HG03442 (cell line): ENCODE measurements at regions not wholly inside any gene's neighbourhood (a gene's known extent, or its start where the extent isn't known, plus 50 kb on each side); places are given as distances from the start of the nearest gene placed in this dataset.
"Not testable (repeated sequence)": the region's sequence is repeated elsewhere in the genome, so short reads cannot be mapped to it uniquely, and the experiment has no call there.

ENCODE experiments used
- ATAC-seq: cut with Tn5 transposase; IDR thresholded peaks from one replicate; pipeline ENCODE4 v1.9.1; 2021; ENCODE audit warnings: mild to moderate bottlenecking, moderate library complexity; ENCODE audit not compliant: unreplicated experiment

- no peak for ATAC-seq
Measured at GRCh38 chr2:209141818-209142217, 282.0 kb upstream of the MAP2 start.

- not testable (repeated sequence) for ATAC-seq
Measured at GRCh38 chr2:209145220-209145691, 278.6 kb upstream of the MAP2 start.

GRCh38 chr2:209145941-209146681 lies 277.7 kb upstream of the MAP2 start:
- ATAC-seq: no peak

DNA sequence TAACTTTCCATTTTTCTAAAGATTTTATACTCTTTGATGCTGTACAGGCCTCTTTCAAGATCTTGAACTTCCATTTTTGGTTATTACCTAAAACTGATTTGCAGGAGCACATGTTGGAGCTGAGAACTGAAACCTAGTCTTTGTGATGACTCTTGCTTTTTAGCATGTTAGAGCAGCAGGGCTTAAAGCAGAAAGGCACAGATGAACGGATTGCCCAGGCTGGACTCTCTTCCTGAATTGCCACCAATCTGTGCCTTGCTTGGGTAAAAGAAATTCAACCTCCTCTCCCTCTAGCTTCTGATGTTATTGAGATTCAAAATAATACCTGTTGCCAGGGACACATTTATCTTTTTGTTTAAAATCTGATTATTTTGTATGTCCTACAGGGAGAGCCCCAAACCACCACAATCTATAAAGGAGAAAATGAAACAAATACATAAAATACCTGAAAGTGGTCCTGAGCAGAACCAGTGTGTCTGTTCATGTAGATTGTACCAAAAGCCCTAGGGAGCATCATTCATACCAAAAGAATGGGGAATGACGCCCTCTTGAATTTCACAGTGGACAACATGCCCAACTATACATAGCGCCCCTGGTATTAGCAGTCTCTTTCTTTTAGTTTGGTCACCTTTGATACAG lies 277.0 kb upstream of the MAP2 start:
- ATAC-seq: no peak

DNA sequence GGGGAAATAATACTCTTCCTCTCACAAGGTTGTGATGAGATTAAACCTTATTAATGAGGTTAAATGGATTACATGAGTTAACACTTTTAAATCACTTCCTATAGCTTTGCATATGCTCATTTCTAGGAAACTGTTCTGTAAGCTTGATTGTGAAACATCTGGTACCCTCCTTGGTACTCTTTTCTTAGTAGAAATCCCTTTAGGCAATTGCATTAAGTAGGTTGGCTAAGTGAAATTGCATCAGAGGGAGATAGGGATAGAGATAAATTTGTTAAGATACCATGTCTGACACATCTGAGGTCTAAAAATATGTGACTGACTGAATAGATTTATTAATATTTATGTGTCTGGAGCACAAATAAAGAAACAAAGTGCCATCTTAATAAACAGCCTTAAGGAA lies 275.9 kb upstream of the MAP2 start:
- ATAC-seq: no peak

- ATAC-seq: no peak
Measured at GRCh38 chr2:209160800-209161588, 262.9 kb upstream of the MAP2 start.

GRCh38 chr2:209162129-209162528 lies 261.7 kb upstream of the MAP2 start:
- no peak for ATAC-seq

- ATAC-seq: no peak
Measured at GRCh38 chr2:209181984-209182383, 241.9 kb upstream of the MAP2 start.

DNA sequence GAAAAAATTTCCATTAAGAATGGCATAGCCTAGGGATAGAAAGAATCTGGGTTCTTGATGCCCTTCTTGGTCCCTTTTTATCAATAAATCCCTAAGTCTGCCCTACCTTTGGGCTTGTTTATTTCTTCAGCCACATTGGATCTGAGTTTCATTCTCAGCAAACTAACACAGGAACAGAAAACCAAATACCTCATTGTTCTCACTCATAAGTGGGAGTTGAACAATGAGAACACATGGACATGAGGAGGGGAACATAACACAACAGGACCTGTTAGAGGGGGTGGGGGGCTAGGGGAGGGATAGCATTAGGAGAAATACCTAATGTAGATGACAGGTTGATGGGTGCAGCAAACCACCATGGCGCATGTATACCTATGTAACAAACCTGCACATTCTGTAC lies 237.0 kb upstream of the MAP2 start:
- not testable (repeated sequence) for ATAC-seq

DNA sequence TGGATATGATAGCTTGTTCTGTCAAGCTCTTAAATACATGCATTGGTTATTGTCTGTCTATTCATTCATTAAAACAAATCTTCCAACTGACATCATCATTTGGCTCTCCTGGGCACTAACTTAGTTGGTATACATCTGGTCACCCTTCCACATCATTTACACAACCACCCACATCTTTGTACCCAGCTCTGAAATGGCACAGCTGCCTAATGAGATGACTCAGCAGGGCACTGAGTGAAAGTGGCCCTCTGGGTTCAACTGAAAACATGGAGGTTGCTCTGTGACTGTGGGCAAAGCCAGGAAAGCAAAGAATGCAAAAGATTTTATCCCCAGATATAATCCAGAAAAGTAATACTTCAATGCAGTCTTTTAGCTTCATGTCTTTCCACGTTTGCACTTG lies 234.0 kb upstream of the MAP2 start:
- ATAC-seq: no peak

DNA sequence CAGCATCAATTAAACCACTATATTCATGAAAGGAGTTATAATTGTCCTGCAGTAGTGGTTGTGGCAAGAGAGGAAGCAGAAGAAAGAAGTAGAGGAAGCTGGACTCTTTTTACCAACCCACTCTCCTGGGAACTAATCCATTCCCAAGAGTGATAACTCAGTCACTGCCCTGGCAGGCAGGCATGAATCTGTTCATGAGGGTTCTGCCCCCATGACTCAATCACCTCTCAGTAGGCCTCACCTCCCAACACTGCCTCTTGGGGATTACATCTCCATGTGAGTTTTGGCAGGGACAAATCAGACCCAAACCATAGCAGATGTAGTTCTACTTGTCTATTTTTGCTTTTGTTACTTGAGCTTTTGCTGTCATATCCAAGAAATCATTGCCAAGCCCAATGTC lies 232.7 kb upstream of the MAP2 start:
- no peak for ATAC-seq

- no peak for ATAC-seq
Measured at GRCh38 chr2:209194717-209195116, 229.1 kb upstream of the MAP2 start.

DNA sequence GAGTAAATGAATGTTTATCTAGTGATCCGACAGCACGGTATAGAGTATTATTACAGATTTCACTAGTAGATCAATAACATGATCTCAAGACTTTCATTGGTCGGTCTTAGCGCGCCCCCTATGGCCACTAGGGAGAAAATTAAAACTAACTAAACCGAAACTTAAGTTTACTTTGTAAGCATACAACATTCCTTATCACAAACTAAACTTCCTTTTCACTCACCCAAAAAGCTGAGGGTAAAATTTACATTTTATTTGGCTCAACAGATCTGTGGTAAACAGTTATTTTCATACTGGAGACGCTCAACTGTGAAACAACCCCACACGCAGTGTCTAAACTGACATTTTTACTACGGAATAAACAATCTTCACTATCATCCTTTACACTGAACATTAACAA lies 215.6 kb upstream of the MAP2 start:
- ATAC-seq: peak; percentile 40

DNA sequence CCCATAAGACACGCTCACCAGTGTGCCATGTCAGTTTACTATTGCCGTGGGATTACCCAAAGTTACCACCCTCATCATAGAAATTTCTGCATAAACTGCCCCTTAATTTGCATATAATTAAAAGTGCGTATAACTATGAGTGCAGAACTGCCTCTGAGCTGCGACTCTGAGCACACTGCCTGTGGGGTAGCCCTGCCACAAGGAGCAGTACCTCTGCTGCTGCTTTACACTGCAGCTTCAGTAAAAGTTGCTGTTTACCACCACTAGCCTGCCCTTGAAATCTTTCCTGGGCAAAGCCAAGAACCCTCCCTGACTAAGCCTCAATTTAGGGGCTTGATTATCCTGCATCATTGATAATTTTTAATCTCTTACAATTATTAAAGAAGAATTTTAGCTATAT lies 213.9 kb upstream of the MAP2 start:
- no peak for ATAC-seq

DNA sequence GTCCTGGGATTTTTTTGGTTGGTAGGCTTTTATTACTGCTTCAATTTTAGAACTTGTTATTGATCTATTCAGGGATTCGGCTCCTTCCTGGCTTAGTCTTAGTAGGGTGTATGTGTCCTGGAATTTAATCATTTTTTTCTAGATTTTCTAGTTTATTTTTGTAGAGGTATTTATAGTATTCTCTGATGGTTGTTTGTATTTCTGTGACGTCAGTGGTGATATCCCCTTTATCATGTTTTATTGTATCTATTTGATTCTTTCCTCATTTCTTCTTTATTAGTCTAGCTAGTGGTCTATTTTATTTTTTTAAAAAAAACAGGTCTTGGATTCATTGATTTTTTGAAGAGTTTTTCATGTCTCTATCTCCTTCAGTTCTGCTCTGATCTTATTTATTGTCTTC lies 193.3 kb upstream of the MAP2 start:
- ATAC-seq: no peak

GRCh38 chr2:209236377-209236776 lies 187.5 kb upstream of the MAP2 start:
- no peak for ATAC-seq

GRCh38 chr2:209238765-209239584 lies 184.9 kb upstream of the MAP2 start:
- no peak for ATAC-seq

GRCh38 chr2:209239585-209239938 lies 184.3 kb upstream of the MAP2 start:
- no peak for ATAC-seq

DNA sequence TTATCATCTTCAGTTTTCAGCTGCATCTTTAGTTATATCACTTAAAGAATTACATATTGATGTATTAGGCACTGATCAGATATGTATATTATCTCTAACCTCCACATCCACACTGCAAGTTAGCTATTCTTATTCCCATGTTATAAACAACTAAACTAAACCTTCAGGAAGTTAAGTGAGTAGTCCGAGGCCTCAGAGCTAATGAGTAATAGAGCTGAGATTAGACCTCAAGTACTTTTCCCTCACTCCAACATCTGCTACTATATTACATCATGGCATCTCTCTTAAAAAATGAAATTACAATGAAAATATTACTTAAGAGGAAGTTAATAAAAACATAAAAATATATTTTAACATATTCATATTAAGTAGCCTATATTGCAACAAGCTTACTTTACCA lies 183.6 kb upstream of the MAP2 start:
- ATAC-seq: no peak

- peak; percentile 38 for ATAC-seq
Measured at GRCh38 chr2:209253544-209253943, 170.3 kb upstream of the MAP2 start.

DNA sequence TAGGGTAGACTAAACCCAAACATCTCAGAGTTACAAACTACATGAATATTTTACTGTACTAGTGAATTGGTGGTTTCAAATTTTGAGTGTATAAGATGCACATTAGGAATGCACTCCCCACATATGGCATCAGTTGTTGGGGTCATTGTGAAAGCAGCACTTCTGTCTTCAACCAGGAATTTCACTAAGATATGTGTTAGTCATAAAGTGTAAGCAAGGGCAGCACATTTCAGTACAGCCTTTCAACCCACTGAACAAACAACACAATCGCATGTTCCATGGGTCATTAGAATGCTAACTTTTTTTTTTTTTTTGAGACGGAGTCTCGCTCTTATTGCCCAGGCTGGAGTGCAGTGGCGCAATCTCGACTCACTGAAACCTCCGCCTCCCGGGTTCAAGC lies 164.1 kb upstream of the MAP2 start:
- no peak for ATAC-seq
